Loucy (cell line): ENCODE measurements at regions not wholly inside any gene's neighbourhood (a gene's known extent, or its start where the extent isn't known, plus 50 kb on each side); places are given as distances from the start of the nearest gene placed in this dataset.

Experiments
- CTCF ChIP-seq: fragments of 200-600 bp; sonication (generic); conservative IDR thresholded peaks from 2 replicates; pipeline ENCODE4 v1.5.1; 2014; ENCODE audit warnings: mild to moderate bottlenecking, antibody characterized with exemption, low read length
- EZH2phosphoT487 ChIP-seq: fragments of 200-600 bp; IDR thresholded peaks from 2 replicates; pipeline ENCODE4 v1.6.1; 2018; ENCODE audit warnings: antibody characterized with exemption, mild to moderate bottlenecking, moderate library complexity, borderline replicate concordance

GRCh38 chr13:103640606-103641005 lies 574.4 kb upstream of the SLC10A2 start:
- TF ChIP-seq CTCF: no peak
- TF ChIP-seq EZH2phosphoT487: no peak
